Sciatic nerve (tissue), 2 donors: ENCODE measurements at regions not wholly inside any gene's neighbourhood (a gene's known extent, or its start where the extent isn't known, plus 50 kb on each side); places are given as distances from the start of the nearest gene placed in this dataset.
"Not testable (repeated sequence)": the region's sequence is repeated elsewhere in the genome, so short reads cannot be mapped to it uniquely, and the experiment has no call there.

Source experiments
- ATAC-seq: fragments of 200-7000 bp; cut with Tn5 transposase; one replicate; pipeline ENCODE4 v1.9.1; 2020; ENCODE audit warnings: mild to moderate bottlenecking, moderate library complexity
- DNase-seq: peaks from one replicate; pipeline ENCODE4 v3.0.0-alpha.2; 2020; ENCODE audit warnings: low spot score
- intact Hi-C: fragments of 100-400 bp; cut with DNase I; formaldehyde crosslinking; loops from one replicate; pipeline ENCODE4 v1.14.2; 2022
- donor health status: DM: no; HTN: no; CAD: no.
- donor health status: DM: no; HTN: no; CAD: no.

- intact Hi-C loops, result no loop called here
- no peak for DNase-seq
- no peak for ATAC-seq
These were observed 1107.1 kb upstream of the TMPRSS15 start for GRCh38 chr21:19510653-19511052.

DNA sequence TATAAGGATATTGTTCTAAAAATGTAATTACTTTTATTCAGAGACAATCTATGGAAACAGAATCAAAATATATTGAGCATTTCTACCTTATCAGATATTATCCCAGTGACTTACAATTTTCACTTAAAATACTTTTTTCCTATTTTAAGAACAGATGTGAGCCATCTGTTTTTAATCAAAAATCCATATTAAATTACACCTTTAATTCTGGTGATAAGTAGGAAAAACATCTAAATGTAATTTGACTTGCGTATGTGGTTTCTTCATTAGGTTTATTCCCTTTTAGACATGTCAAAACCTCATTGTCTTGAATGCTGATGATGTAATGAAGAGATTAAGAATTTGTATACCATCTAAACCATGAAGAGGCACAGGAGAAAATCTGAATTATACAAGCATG lies 1118.8 kb upstream of the TMPRSS15 start:
- ATAC-seq (no peak), DNase-seq (no peak)
- intact Hi-C loops, result no loop called here

- DNase-seq, result no peak
- intact Hi-C loops, result no loop called here
- no peak for ATAC-seq
These were observed 1119.5 kb upstream of the TMPRSS15 start for GRCh38 chr21:19523061-19523460.

DNA sequence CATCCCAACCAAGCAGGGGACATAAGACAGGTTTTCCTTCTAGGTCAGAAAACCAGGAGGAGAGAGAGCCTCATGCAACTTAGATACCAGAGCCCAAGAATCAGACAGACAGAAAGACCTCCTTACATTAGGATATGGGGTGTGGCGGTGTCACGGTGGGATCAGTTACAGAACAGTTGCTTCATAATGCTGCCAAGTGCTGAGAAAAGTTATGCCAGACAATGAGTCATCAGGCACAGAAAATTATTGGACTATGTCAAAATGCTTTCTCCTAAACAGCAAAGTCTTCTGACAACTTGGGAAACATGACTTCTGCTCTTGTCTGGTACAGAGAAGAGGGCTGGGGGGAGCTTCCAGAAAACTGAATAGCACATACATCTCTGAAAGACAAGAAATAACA lies 1120.2 kb upstream of the TMPRSS15 start:
- intact Hi-C loops, result no loop called here
- ATAC-seq (no peak), DNase-seq (no peak)

GRCh38 chr21:19529031-19529430 lies 1125.4 kb upstream of the TMPRSS15 start:
- no peak for DNase-seq
- ATAC-seq, result no peak
- intact Hi-C loops, result no loop called here

- ATAC-seq (no peak), DNase-seq (no peak)
- intact Hi-C loops, result no loop called here
These were observed 1131.8 kb upstream of the TMPRSS15 start for GRCh38 chr21:19535356-19535755.

GRCh38 chr21:19537116-19537515 lies 1133.5 kb upstream of the TMPRSS15 start:
- DNase-seq (no peak), ATAC-seq (no peak)
- intact Hi-C loops, result no loop called here

GRCh38 chr21:19540287-19540686 lies 1136.7 kb upstream of the TMPRSS15 start:
- intact Hi-C loops, result no loop called here
- ATAC-seq (no peak), DNase-seq (no peak)

DNA sequence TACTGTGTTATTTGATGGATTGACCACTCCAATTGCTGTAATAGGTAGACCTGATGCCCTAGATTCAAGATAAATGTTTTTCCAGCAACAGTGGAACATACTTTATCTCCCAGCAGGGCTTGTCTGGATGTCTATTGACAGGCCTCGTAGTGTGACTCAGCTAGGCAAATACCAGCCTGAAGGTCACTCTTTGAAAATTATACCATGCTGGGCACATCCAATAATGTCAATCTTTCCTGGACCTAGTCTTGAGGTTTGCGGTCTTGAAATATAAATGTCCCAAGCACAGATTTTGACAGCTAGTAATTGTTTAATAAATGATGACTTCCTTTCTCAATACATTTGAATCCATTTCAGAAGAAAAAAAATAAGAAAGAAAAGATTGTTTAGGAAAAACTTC lies 1138.0 kb upstream of the TMPRSS15 start:
- DNase-seq, result no peak
- no peak for ATAC-seq
- intact Hi-C loops, result no loop called here

- DNase-seq, intact Hi-C loops, ATAC-seq: not testable (repeated sequence)
These were observed 1140.9 kb upstream of the TMPRSS15 start for GRCh38 chr21:19544493-19544892.

DNA sequence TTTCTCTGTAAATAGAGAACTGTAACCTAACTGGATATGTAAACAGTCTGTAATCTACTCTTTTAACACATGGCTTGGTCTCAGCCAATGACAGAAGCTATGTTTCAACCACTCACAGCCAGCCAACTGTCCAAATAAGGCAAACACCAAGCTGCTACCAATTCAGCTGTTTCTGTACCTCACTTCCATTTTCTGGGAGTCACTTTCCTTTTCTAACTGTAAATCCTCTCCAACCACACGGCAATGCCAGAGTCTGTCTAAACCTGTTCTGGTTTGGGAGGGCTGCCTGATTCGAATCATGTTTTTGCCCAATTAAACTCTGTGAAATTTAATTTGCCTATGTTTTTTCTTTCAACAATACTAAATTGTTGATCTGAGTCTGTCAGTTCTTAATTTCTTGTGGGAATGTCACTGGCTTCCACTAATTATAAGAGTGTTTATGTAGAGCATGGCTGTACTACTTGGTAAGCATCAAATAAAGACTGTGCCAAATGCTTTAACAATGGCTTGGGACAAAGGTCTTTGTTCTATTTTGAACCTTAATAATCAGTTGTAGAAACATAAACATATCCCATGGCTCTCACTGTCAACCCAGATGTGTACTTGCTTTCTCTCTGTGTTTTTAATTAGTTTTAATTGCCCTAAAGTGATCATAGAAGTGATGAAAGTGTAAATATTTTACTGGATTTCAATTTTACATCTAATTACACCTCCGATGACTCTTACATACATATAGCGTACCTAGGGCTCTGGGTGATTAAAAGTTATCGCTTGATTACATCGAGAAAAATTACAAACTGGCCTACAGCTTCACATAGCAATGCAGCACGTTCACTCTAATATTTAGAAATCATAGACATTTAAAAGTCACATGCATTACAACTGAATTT lies 1144.6 kb upstream of the TMPRSS15 start:
- no peak for DNase-seq
- ATAC-seq, result no peak
- intact Hi-C loops, result no loop called here

DNA sequence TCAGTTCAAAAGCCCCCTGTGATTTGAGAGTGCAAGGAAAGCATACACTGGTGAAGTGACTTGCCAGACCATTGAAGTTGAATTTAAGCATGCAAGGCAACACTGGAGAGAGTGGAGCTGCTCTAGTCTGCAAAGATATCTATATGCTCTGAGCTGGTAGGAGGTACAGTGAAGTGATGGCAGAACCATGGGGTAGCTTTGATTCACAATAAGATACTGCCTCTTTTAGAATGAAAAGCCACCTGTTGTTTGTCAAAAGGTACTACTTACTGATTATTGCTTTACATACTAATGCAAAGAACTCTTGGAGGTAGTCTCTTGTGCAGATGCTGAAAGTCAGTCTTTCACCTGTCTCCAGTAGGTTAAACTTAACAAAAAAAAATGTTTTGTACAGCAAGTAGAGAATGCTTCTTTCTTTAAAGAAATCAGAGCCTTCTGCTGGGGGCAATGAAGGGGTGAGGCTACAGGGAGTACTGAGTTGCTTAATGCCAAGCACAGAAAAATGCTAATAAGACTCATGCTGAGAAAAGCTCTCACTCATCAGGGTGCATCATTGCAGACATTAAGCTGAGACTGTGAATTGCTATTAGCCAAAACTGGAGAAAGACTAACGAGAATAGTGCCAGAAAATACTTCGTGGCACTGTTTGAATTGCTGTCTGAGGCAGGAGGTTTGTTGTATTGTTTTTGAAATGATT lies 1150.5 kb upstream of the TMPRSS15 start:
- ATAC-seq, result no peak
- no peak for DNase-seq
- intact Hi-C loops, result no loop called here

- intact Hi-C loops, result no loop called here
- DNase-seq, result no peak
These were observed 1153.5 kb upstream of the TMPRSS15 start for GRCh38 chr21:19557046-19557445.

DNA sequence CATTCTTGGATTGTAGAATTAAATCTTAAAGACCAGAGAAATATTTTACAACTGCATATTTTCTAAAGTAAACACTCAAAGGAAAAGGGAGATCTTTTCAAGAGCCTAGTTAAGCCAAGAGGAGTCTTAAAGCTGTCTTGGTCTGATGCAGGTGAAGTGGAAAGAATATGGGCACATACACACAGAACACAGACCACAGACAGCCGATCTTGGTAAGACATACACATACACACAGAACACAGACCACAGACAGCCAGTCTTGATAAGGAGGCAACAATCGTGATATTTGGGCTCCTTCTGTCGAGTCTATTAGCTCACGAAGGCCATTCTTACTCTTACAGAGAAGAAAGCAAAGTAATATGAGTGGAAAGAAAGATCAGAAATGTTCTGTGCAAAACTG lies 1153.9 kb upstream of the TMPRSS15 start:
- intact Hi-C loops, result no loop called here
- no peak for DNase-seq
- ATAC-seq, result no peak

More at GRCh38 chr21:19557046-19557445, 1153.5 kb upstream of the TMPRSS15 start:
- no peak for ATAC-seq

DNA sequence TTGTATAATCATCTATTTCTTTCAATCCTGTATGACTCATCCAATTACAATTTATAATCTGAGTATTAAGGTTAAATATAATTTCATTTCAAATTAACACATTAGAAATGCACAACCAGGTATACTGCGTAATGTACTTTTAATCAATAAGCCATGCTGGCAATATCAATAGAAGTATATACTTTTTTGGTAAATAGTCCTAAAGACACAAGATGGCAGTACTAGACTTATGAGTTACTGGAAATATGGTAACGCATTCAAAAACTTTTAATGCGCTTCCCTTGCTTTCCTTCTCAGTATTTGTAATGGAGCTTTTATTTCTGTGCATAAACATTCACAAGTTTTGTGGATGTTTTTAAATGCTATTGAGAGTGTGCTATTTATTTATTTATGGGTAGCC lies 1162.0 kb upstream of the TMPRSS15 start:
- DNase-seq, result no peak
- intact Hi-C loops, result no loop called here
- ATAC-seq, result no peak

GRCh38 chr21:19566975-19567374 lies 1163.4 kb upstream of the TMPRSS15 start:
- DNase-seq (no peak), ATAC-seq (no peak)
- intact Hi-C loops, result no loop called here

DNA sequence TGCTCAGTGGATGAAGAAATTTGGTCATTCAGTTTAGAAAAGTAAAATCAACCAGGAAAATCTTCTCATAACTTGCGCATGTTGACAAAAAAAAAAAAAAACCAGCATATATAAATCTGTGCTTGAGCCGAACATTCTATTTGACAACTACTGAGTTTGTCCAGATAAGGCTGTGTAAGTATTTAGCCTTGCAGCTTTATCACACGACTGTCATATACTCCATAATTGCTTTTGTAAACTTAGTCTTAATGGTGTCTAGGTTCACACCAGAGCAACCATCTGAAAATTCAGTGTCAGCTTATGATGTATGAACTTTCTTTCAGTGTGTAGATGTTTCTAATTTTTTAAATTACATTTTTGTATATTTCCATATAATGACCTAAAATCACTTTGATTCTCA lies 1173.8 kb upstream of the TMPRSS15 start:
- intact Hi-C loops, result no loop called here

DNA sequence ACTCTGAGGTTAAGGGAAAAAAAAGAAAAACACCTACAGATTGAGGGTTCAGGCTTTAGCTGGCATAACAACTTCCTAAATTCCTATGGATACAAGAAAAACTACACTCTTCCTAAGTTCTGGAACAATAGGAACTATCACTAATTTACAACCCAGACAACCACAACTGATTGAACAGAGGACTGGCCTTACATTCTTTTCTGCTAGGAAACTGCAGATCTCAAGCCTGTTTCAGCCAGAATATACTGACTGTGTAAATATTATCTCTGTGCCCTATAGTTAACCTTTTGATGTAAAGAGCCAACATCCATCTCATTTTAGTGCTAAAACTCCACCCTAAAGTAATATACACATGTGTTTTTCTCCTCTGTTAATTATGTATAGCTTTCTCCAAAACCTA lies 1186.5 kb upstream of the TMPRSS15 start:
- DNase-seq (no peak), ATAC-seq (no peak)
- intact Hi-C loops, result no loop called here

More for the DNA sequence above, 1173.8 kb upstream of the TMPRSS15 start:
- DNase-seq (no peak), ATAC-seq (no peak)

- no peak for DNase-seq
- no peak for ATAC-seq
- intact Hi-C loops, result no loop called here
These were observed 1199.5 kb upstream of the TMPRSS15 start for GRCh38 chr21:19603011-19603593.

DNA sequence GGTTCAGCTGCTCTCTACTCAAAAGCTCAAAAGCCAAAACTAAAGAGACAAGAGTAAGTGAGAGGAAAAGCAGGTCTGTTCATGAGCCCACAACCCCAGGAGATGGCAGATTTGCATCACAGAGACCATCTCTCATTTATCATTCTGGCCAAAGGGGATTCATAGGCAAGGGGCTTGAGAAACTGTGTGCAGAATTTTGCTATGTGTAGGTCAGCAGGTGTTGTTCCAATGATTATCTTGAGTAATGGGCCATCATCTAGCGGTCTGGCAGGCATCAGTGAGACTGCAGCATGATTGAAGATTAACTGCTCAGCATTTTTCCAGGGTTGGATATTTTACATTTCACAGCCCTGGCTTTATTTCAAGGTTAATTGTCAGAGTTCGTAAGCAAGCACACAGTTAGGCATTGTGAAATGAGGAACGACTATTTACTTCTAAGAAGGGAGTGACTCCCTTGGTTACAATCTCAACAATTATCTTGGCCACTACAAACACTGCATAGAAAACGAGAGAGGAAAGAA lies 1204.6 kb upstream of the TMPRSS15 start:
- DNase-seq (no peak), ATAC-seq (peak; percentile 66)
- intact Hi-C loops, result no loop called here
